Endothelial cell of umbilical vein (primary cell): ENCODE measurements at regions not wholly inside any gene's neighbourhood (a gene's known extent, or its start where the extent isn't known, plus 50 kb on each side); places are given as distances from the start of the nearest gene placed in this dataset.

Experiments
- BruUV-seq: library from RNA; stranded (reverse); fragments of 400-500 nt; replicated peaks from 2 replicates; lab custom pipeline; 2021; lab: Mats Ljungman, UMichigan
- CTCF ChIA-PET: fragments of 300-600, 350-600 bp; sonication (Branson Sonifier 250); formaldehyde crosslinking; loops from one replicate; lab custom pipeline; 2021; ENCODE audit warnings: antibody characterized with exemption, inconsistent platforms; lab: Charles Lee
- POLR2A ChIA-PET: fragments of 300-600, 350-600 bp; sonication (Branson Sonifier 250); formaldehyde crosslinking; loops from one replicate; lab custom pipeline; 2021; ENCODE audit warnings: antibody characterized with exemption, inconsistent platforms; lab: Charles Lee
- DNase-seq: peaks from one replicate; pipeline ENCODE4 v3.0.0-alpha.2; 2011; ENCODE audit warnings: low read depth, low spot score
- FAIRE-seq: peaks from 2 replicates; lab custom pipeline; 2011; peaks lifted over from hg19 to GRCh38; lab: Jason Lieb, UNC
- H2AFZ ChIP-seq: 2 replicates; pipeline ENCODE4 v1.6.0; 2012; ENCODE audit warnings: low read depth, low read length, control low read depth, inconsistent platforms
- H3K27ac ChIP-seq: 2 replicates; pipeline ENCODE4 v1.5.1; 2011; ENCODE audit warnings: low read depth, mild to moderate bottlenecking, control low read depth, low read length, moderate library complexity; ENCODE audit not compliant: insufficient read depth
- H3K27me3 ChIP-seq, 2 experiments: 2 replicates each; pipeline versions ENCODE4 v1.6.0 to v1.6.1; 2011; ENCODE audit warnings: low read length in 2 of 2, mixed read lengths in 1 of 2; ENCODE audit not compliant: control insufficient read depth in 2 of 2, insufficient read depth in 2 of 2
- H3K36me3 ChIP-seq, 2 experiments: 2 replicates in 1 of 2; 3 replicates in 1 of 2; pipeline ENCODE4 v1.5.1; 2011; ENCODE audit warnings: low read length in 2 of 2, mild to moderate bottlenecking in 1 of 2, moderate library complexity in 1 of 2; ENCODE audit not compliant: control insufficient read depth in 2 of 2, insufficient read depth in 2 of 2; ENCODE audit errors: extremely low read depth in 1 of 2
- H3K4me1 ChIP-seq: 3 replicates; pipeline ENCODE4 v1.5.1; 2011; ENCODE audit warnings: mild to moderate bottlenecking, low read length; ENCODE audit not compliant: control insufficient read depth, insufficient read depth; ENCODE audit errors: extremely low read depth
- H3K4me2 ChIP-seq: 2 replicates; pipeline ENCODE4 v1.6.1; 2011; ENCODE audit warnings: low read length, control low read depth, mixed read lengths; ENCODE audit not compliant: insufficient read depth
- H3K4me3 ChIP-seq, 3 experiments: fragments of 200-600 bp in 1 of 3; sonication (generic), shearing (Covaris generic) in 1 of 3; replicated peaks in 1 of 3; 2 replicates each; pipeline ENCODE4 v1.5.1; 2011 to 2016; ENCODE audit warnings: control low read depth in 3 of 3, low read length in 3 of 3, mild to moderate bottlenecking in 2 of 3, inconsistent platforms in 1 of 3, low read depth in 1 of 3, moderate library complexity in 1 of 3; ENCODE audit not compliant: insufficient read depth in 1 of 3
- H3K79me2 ChIP-seq: 2 replicates; pipeline ENCODE4 v1.6.0; 2012; ENCODE audit warnings: low read length, inconsistent platforms; ENCODE audit not compliant: control insufficient read depth, insufficient read depth
- H3K9ac ChIP-seq: replicated peaks from 2 replicates; pipeline ENCODE3; 2011; ENCODE audit warnings: low read length, control low read depth; ENCODE audit not compliant: insufficient read depth; ENCODE audit errors: extremely low read depth
- H3K9me1 ChIP-seq: replicated peaks from 3 replicates; pipeline ENCODE4 v1.6.0; 2011; ENCODE audit warnings: mild to moderate bottlenecking, low read length; ENCODE audit not compliant: control insufficient read depth, insufficient read depth; ENCODE audit errors: extremely low read depth
- H3K9me3 ChIP-seq: replicated peaks from 2 replicates; pipeline ENCODE4 v1.5.1; 2012; ENCODE audit warnings: low read length, inconsistent platforms; ENCODE audit not compliant: control insufficient read depth, insufficient read depth
- H4K20me1 ChIP-seq: replicated peaks from 2 replicates; pipeline ENCODE3; 2011; ENCODE audit warnings: mild to moderate bottlenecking, low read length; ENCODE audit not compliant: control insufficient read depth, insufficient read depth; ENCODE audit errors: extremely low read depth
- EZH2 ChIP-seq: IDR thresholded peaks from 2 replicates; pipeline ENCODE4 v1.6.1; 2012; ENCODE audit warnings: borderline replicate concordance, low read depth, mild to moderate bottlenecking, moderate library complexity, low read length, inconsistent platforms; ENCODE audit not compliant: severe bottlenecking
- FOS ChIP-seq: IDR thresholded peaks from 2 replicates; pipeline ENCODE4 v1.6.1; 2011; ENCODE audit warnings: mild to moderate bottlenecking, low read length, moderate library complexity, borderline replicate concordance; ENCODE audit not compliant: insufficient read depth
- GATA2 ChIP-seq: IDR thresholded peaks from 2 replicates; pipeline ENCODE4 v1.7.0; 2011; ENCODE audit warnings: low read depth, mild to moderate bottlenecking, moderate library complexity, mixed read lengths, low read length; ENCODE audit not compliant: insufficient read length, insufficient read depth
- JUN ChIP-seq: IDR thresholded peaks from 2 replicates; pipeline ENCODE4 v1.6.1; 2011; ENCODE audit warnings: borderline replicate concordance, low read depth; ENCODE audit not compliant: insufficient read length, insufficient read depth
- MYC ChIP-seq: IDR thresholded peaks from one replicate; pipeline ENCODE4 v1.6.1; 2011; ENCODE audit warnings: mild to moderate bottlenecking, low read depth, low read length
- POLR2A ChIP-seq: IDR thresholded peaks from 2 replicates; pipeline ENCODE4 v1.6.1; 2012; ENCODE audit warnings: low read depth, mild to moderate bottlenecking, control low read depth, low read length
- POLR2AphosphoS5 ChIP-seq: IDR thresholded peaks from 2 replicates; pipeline ENCODE4 v1.6.1; 2012; ENCODE audit warnings: low read depth, mild to moderate bottlenecking, control low read depth, low read length, moderate library complexity; ENCODE audit not compliant: insufficient read depth
- dilution Hi-C: fragments of 300-500 bp; cut with MboI; formaldehyde crosslinking; loops from one replicate; pipeline ENCODE4 v1.15.0; 2019; ENCODE audit warnings: low sequenced_read_pairs; ENCODE audit not compliant: extremely low pct_ligation_motif_present
- intact Hi-C: fragments of 100-400 bp; cut with micrococcal nuclease; formaldehyde crosslinking; loops from one replicate; pipeline ENCODE4 v1.10.0; 2022
- TF ChIP-seq, protein P1 (sequence below), 2 donors: IDR thresholded peaks; 1 replicate in 1 of 2; 2 replicates in 1 of 2; pipeline ENCODE4 v1.5.1; 2011; ENCODE audit warnings: low read length in 2 of 2, mild to moderate bottlenecking in 2 of 2, moderate library complexity in 2 of 2, control low read depth in 1 of 2, inconsistent platforms in 1 of 2, low read depth in 1 of 2; ENCODE audit not compliant: insufficient read depth in 1 of 2; ENCODE audit errors: extremely low read depth in 1 of 2
- TF ChIP-seq, protein P2 (sequence below): IDR thresholded peaks from 2 replicates; pipeline ENCODE4 v1.6.1; 2011; ENCODE audit not compliant: insufficient read depth, insufficient read length

DNA sequence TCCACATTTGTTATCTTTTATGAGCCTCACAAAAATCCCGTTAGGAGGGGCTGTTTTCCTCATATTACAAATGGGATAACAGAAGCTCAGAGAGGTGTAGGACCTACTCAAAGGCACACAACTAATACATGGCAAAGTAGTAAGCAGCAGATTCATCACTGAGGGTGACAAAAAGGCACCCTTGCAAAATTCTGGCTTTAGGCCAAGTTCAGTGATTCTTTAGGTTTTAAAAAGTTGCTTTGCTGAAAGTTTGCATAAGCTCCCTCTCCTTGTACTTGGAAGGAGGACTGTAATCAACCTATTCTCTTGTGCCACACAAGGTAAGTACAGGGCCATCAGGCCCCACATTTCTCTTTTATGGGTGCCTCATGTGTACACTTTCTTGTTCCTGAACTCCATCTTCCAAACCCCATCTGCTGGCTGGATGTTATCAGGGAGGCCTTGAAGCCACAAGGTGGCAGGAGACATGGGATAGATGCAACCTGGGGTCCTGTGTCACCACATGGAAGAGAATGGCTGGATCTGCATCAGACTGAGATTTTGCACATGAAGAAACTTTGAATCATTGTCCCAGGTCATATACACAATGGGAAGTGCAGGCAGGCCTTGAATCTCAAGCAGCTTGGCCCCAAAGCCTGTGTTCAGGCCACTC is 311.6 kb downstream of the MSX2 start:
- no peak overlapping the region for H3K27ac ChIP-seq
- no peak overlapping the region for H2AFZ ChIP-seq
- no peak for FAIRE-seq
- ChIA-PET POLR2A (no interaction called here), CTCF (no interaction called here)
- TF ChIP-seq POLR2A (no peak), MYC (no peak), POLR2AphosphoS5 (no peak), JUN (no peak), GATA2 (no peak), FOS (no peak), EZH2 (no peak)
- TF ChIP-seq, protein P1, sequence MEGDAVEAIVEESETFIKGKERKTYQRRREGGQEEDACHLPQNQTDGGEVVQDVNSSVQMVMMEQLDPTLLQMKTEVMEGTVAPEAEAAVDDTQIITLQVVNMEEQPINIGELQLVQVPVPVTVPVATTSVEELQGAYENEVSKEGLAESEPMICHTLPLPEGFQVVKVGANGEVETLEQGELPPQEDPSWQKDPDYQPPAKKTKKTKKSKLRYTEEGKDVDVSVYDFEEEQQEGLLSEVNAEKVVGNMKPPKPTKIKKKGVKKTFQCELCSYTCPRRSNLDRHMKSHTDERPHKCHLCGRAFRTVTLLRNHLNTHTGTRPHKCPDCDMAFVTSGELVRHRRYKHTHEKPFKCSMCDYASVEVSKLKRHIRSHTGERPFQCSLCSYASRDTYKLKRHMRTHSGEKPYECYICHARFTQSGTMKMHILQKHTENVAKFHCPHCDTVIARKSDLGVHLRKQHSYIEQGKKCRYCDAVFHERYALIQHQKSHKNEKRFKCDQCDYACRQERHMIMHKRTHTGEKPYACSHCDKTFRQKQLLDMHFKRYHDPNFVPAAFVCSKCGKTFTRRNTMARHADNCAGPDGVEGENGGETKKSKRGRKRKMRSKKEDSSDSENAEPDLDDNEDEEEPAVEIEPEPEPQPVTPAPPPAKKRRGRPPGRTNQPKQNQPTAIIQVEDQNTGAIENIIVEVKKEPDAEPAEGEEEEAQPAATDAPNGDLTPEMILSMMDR (IDR thresholded peaks at IDR 0.05; ENCODE audit: extremely low read depth in 1 of 2, insufficient read depth in 1 of 2, low read depth in 1 of 2, low read length in 2 of 2): no peak
- TF ChIP-seq, protein P2, sequence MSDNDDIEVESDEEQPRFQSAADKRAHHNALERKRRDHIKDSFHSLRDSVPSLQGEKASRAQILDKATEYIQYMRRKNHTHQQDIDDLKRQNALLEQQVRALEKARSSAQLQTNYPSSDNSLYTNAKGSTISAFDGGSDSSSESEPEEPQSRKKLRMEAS: no peak
- no peaks in the 10 kb centered on the region for H4K20me1 ChIP-seq
- intact Hi-C loops: no loop called here
- no peaks in the 10 kb centered on the region for H3K79me2 ChIP-seq
- no peak overlapping the region for H3K4me2 ChIP-seq
- no TSS peak for BruUV-seq
- no peaks in the 10 kb centered on the region for H3K36me3 ChIP-seq
- no peak overlapping the region for H3K4me3 ChIP-seq
- H3K9ac ChIP-seq: no peak overlapping the region
- peaks cover 4% of the 10 kb centered on the region for H3K9me3 ChIP-seq
- no peaks in the 10 kb centered on the region for H3K4me1 ChIP-seq
- no peak for DNase-seq
- dilution Hi-C loops: no loop called here
- H3K9me1 ChIP-seq: no peaks in the 10 kb centered on the region
- H3K27me3 ChIP-seq: no peaks in the 10 kb centered on the region
